ENCODE measurements at regions not wholly inside any gene's neighbourhood (a gene's known extent, or its start where the extent isn't known, plus 50 kb on each side); places are given as distances from the start of the nearest gene placed in this dataset.

DNA sequence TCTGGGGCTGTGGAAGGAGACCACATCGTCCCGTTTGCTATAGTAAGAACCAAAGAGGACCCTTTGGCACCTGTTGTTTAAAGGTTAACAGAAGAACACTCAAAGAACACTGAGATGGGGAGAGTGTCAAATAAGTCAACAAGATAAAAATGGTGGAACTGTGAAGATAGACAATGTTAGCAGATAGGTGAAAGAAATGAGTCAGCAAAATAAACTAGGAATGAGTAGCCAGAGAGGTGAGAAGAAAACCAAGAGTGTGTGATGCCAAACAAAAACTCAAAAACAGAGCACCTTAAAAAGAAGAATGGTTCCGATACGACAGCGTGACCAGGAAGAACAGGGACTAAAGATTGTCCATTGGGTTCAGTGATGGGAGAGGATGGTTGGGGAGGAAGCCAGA, 74.7 kb upstream of the PIWIL1 start:
- no peak for DNase-seq

DNA sequence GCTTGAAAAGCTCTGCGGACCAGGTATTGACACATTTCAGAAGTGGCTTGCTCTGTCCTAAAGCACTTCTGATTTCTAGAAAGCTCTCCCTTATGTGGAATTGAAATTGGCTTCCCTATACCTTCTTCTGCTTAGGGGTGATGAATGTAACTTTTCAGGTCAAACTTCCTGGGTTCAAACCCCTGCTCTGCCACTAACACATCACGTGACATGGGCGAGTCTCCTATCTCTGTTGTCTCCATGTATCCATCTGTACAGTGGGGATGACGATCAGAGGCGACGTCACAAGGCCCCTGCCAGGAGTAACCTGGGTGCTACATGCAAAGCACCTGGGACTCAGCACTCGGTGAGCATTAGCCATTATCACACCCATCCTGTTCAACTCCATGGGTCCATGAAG, 73.7 kb upstream of the PIWIL1 start:
- no peak for DNase-seq

DNA sequence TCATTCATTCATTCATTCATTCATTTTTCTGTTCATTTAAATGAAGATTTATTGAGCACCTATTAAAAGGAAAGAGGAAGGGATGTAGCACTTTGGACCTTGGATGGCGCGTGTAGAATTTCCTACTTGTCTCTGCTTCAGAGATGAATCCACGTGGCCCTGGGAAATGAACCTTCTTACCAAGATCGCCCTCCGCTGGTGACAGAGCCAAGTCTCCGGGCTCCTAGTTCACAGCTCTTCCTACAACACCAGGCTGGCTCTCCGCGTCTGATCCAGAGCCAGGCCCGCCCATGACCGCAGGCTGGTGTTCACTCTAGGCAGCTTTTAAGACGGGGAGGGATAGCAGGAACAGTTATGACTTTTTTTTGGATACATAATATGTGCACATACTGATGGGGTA, 70.9 kb upstream of the PIWIL1 start:
- no peak for DNase-seq

- DNase-seq = no peak
Observed at GRCh38 chr12:130280231-130280630, 57.5 kb upstream of the PIWIL1 start.

DNA sequence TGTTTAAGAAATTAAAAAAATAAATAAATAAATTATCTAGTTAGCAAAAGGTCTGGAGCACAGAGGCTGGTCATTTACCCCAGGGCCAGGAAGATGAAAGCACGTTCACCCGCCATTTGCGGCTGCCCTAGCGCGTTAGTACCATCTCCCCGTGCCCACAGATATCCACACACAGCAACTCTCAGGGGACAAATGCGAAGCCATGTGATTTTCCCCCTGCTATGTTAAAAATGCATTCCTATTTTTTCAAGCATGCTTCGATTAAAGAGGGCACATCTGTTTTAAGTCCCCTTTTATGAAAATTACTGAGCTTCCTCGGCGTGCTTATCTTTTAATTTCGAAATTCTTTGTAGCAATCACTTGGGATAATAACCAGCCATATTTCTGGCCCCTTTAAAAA, 56.9 kb upstream of the PIWIL1 start:
- DNase-seq = no peak

GRCh38 chr12:130281153-130281799, 56.4 kb upstream of the PIWIL1 start:
- DNase-seq = no peak

- no peak for DNase-seq
Observed at GRCh38 chr12:130286041-130286440, 51.6 kb upstream of the PIWIL1 start.

DNA sequence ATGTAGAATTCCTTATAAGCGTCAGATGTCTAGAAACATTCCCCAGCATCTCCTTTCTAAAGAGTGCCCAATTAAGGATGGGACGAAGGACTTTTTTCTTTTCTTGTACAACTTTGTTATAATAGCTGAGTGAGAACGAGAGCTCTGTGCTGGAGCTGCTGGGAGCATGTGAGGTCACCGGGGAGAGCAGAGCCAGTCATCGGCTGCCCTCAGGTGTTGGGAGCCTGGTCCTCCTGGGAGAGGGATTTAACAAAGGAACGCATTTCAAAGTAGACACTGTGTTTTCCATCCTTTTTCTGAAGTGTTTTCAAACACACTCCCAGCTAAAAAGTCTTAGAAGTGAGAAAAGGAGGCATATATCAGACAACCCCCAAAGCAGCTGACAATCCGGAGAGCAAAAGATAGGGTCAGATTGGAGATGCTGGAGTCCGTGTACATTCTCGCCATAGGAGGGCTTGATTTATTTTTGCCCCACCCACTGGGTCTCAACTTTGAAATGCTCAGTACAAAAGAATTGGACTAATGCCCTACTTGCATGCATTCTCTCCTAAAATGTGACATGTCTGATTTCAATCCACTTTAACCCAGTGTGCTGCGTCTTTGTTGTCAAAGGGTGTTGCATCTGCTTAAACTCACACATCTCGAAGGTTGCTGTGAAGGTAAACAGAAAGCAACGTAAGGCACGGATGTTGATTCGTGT, 50.8 kb upstream of the PIWIL1 start:
- no peak for DNase-seq
